HCT116 (cell line): ENCODE measurements at regions not wholly inside any gene's neighbourhood (a gene's known extent, or its start where the extent isn't known, plus 50 kb on each side); places are given as distances from the start of the nearest gene placed in this dataset.

Experiments
- ATAC-seq: fragments of 200-7000 bp; cut with Tn5 transposase; 2 replicates; pipeline ENCODE4 v1.9.1; 2020; ENCODE audit warnings: mild to moderate bottlenecking, moderate library complexity
- BruUV-seq: library from RNA; stranded (reverse); fragments of 400-500 nt; replicated peaks from 2 replicates; lab custom pipeline; 2021; lab: Mats Ljungman, UMichigan
- CTCF ChIA-PET: fragments of 300-600 bp; sonication (Branson Sonifier 250); formaldehyde crosslinking; loops from one replicate; lab custom pipeline; 2021; ENCODE audit warnings: antibody characterized with exemption; lab: Charles Lee
- POLR2A ChIA-PET: fragments of 300-600, 350-600 bp; sonication (Branson Sonifier 250); formaldehyde crosslinking; loops from one replicate; lab custom pipeline; 2021; ENCODE audit warnings: antibody characterized with exemption; lab: Charles Lee
- RAD21 ChIA-PET, 2 experiments: fragments of 300-600 bp; sonication (Branson Sonifier 250); formaldehyde crosslinking; loops; one replicate each; lab custom pipeline; 2023; ENCODE audit warnings: low total read pairs in 2 of 2; ENCODE audit not compliant: uncharacterized antibody in 2 of 2, unreplicated experiment in 2 of 2, low non-redundant PET in 1 of 2; lab: Charles Lee
- DNase-seq: peaks from one replicate; pipeline ENCODE4 v3.0.0-alpha.2; 2010; ENCODE audit warnings: low read depth, low spot score
- H2AFZ ChIP-seq: fragments of 200-600 bp; shearing (Covaris generic), sonication (generic); 2 replicates; pipeline ENCODE4 v1.6.1; 2017; ENCODE audit warnings: low read depth, mixed run types, mixed read lengths, antibody characterized with exemption, low read length; ENCODE audit not compliant: poor library complexity, severe bottlenecking
- H3K27ac ChIP-seq: 2 replicates; pipeline ENCODE4 v1.5.1; 2012; ENCODE audit warnings: low read depth, low read length
- H3K27me3 ChIP-seq: fragments of 200-600 bp; sonication (generic); 2 replicates; pipeline ENCODE4 v1.6.1; 2016; ENCODE audit warnings: mixed run types, low read length, mixed read lengths; ENCODE audit not compliant: insufficient read depth
- H3K36me3 ChIP-seq, 2 experiments: fragments of 200-500 bp in 1 of 2; fragments of 200-600 bp in 1 of 2; sonication (Bioruptor generic) in 1 of 2; sonication (generic) in 1 of 2; 2 replicates each; pipeline versions ENCODE4 v1.5.1 to v1.6.1; 2014 to 2016; ENCODE audit warnings: low read length in 2 of 2, inconsistent platforms in 1 of 2, mixed read lengths in 1 of 2, mixed run types in 1 of 2; ENCODE audit not compliant: insufficient read depth in 2 of 2, control insufficient read depth in 1 of 2
- H3K4me1 ChIP-seq, 2 experiments: fragments of 200-600 bp in 1 of 2; sonication (generic) in 1 of 2; 2 replicates each; pipeline versions ENCODE4 v1.5.1 to v1.6.1; 2012 to 2017; ENCODE audit warnings: low read length in 2 of 2, inconsistent platforms in 1 of 2, mild to moderate bottlenecking in 1 of 2, mixed read lengths in 1 of 2, mixed run types in 1 of 2, moderate library complexity in 1 of 2; ENCODE audit not compliant: insufficient read depth in 2 of 2, control insufficient read depth in 1 of 2
- H3K4me2 ChIP-seq: fragments of 200-600 bp; sonication (generic); 2 replicates; pipeline ENCODE4 v1.6.1; 2017; ENCODE audit warnings: mixed run types, low read length, mixed read lengths
- H3K4me3 ChIP-seq, 2 experiments: fragments of 200-600 bp in 1 of 2; sonication (generic) in 1 of 2; replicated peaks in 1 of 2; 2 replicates each; pipeline ENCODE4 v1.5.1; 2011 to 2016; ENCODE audit warnings: low read length in 2 of 2, control low read depth in 1 of 2, low read depth in 1 of 2, mild to moderate bottlenecking in 1 of 2, mixed read lengths in 1 of 2, mixed run types in 1 of 2
- H3K79me2 ChIP-seq: fragments of 200-600 bp; sonication (generic); 2 replicates; pipeline ENCODE4 v1.6.1; 2017; ENCODE audit warnings: mild to moderate bottlenecking, mixed run types, low read length, moderate library complexity, mixed read lengths; ENCODE audit not compliant: insufficient read depth
- H3K9ac ChIP-seq: fragments of 200-600 bp; sonication (generic); 2 replicates; pipeline ENCODE4 v1.6.1; 2016; ENCODE audit warnings: low read length, mixed read lengths
- H3K9me2 ChIP-seq: fragments of 200-600 bp; sonication (generic), shearing (Covaris generic); 2 replicates; pipeline ENCODE4 v1.6.1; 2017; ENCODE audit warnings: mixed run types, mild to moderate bottlenecking, moderate library complexity; ENCODE audit not compliant: insufficient read depth
- H3K9me3 ChIP-seq, 2 experiments: fragments of 200-500 bp in 1 of 2; fragments of 200-600 bp in 1 of 2; sonication (Bioruptor generic) in 1 of 2; sonication (generic) in 1 of 2; 2 replicates each; pipeline ENCODE4 v1.6.1; 2014 to 2017; ENCODE audit warnings: low read length in 2 of 2, mixed read lengths in 2 of 2, inconsistent platforms in 1 of 2, low read depth in 1 of 2, mild to moderate bottlenecking in 1 of 2, mixed run types in 1 of 2, moderate library complexity in 1 of 2; ENCODE audit not compliant: control insufficient read depth in 1 of 2, insufficient read depth in 1 of 2
- H4K20me1 ChIP-seq: fragments of 200-600 bp; sonication (generic), shearing (Covaris generic); 2 replicates; pipeline ENCODE4 v1.6.1; 2017; ENCODE audit warnings: mixed run types, mild to moderate bottlenecking, moderate library complexity; ENCODE audit not compliant: insufficient read depth
- CBX3 ChIP-seq: IDR thresholded peaks from 2 replicates; pipeline ENCODE4 v1.6.1; 2012; ENCODE audit warnings: low read depth
- CEBPB ChIP-seq: IDR thresholded peaks from 2 replicates; pipeline ENCODE4 v1.6.1; 2012; ENCODE audit warnings: low read depth
- CTCF ChIP-seq, 3 experiments: fragments of 200-600 bp in 1 of 3; sonication (generic) in 1 of 3; IDR thresholded peaks in 2 of 3; conservative IDR thresholded peaks in 1 of 3; 2 replicates each; pipeline ENCODE4 v1.5.1; 2012 to 2017; ENCODE audit warnings: low read depth in 2 of 3, low read length in 2 of 3, antibody characterized with exemption in 1 of 3, borderline replicate concordance in 1 of 3, control low read depth in 1 of 3, mild to moderate bottlenecking in 1 of 3, mixed read lengths in 1 of 3, mixed run types in 1 of 3, moderate library complexity in 1 of 3; ENCODE audit not compliant: insufficient read depth in 1 of 3
- EGR1 ChIP-seq: IDR thresholded peaks from 2 replicates; pipeline ENCODE4 v1.6.1; 2012; ENCODE audit warnings: low read depth
- FOSL1 ChIP-seq: IDR thresholded peaks from 2 replicates; pipeline ENCODE4 v1.6.1; 2012; ENCODE audit warnings: low read depth
- JUND ChIP-seq: IDR thresholded peaks from 2 replicates; pipeline ENCODE4 v1.6.1; 2012
- POLR2A ChIP-seq: IDR thresholded peaks from 2 replicates; pipeline ENCODE4 v1.7.0; 2011; ENCODE audit warnings: borderline replicate concordance; ENCODE audit not compliant: insufficient read depth, insufficient read length; ENCODE audit errors: extremely low read depth
- RAD21 ChIP-seq: IDR thresholded peaks from 2 replicates; pipeline ENCODE4 v1.6.1; 2012; ENCODE audit warnings: low read depth, mild to moderate bottlenecking
- SIN3A ChIP-seq: IDR thresholded peaks from 2 replicates; pipeline ENCODE4 v1.6.1; 2012; ENCODE audit warnings: low read depth
- SP1 ChIP-seq: IDR thresholded peaks from 2 replicates; pipeline ENCODE4 v1.6.1; 2012; ENCODE audit warnings: low read depth
- SRF ChIP-seq: IDR thresholded peaks from 2 replicates; pipeline ENCODE4 v1.6.1; 2012; ENCODE audit warnings: low read depth
- YY1 ChIP-seq: IDR thresholded peaks from 2 replicates; pipeline ENCODE4 v1.6.1; 2011; ENCODE audit warnings: low read length, low read depth, moderate library complexity, mild to moderate bottlenecking; ENCODE audit not compliant: insufficient replicate concordance; ENCODE audit errors: extremely low read depth
- ZBTB33 ChIP-seq: IDR thresholded peaks from 2 replicates; pipeline ENCODE4 v1.6.1; 2011; ENCODE audit warnings: mild to moderate bottlenecking, low read length, moderate library complexity; ENCODE audit not compliant: insufficient replicate concordance; ENCODE audit errors: extremely low read depth
- ZNF274 ChIP-seq: fragments of 200-500 bp; sonication (Bioruptor generic); IDR thresholded peaks from 2 replicates; pipeline ENCODE4 v1.6.1; 2014; ENCODE audit warnings: mild to moderate bottlenecking, low read depth, low read length, inconsistent platforms
- intact Hi-C: fragments of 100-400 bp; cut with micrococcal nuclease; formaldehyde crosslinking; loops from 2 replicates; pipeline ENCODE4 v1.10.0; 2022

DNA sequence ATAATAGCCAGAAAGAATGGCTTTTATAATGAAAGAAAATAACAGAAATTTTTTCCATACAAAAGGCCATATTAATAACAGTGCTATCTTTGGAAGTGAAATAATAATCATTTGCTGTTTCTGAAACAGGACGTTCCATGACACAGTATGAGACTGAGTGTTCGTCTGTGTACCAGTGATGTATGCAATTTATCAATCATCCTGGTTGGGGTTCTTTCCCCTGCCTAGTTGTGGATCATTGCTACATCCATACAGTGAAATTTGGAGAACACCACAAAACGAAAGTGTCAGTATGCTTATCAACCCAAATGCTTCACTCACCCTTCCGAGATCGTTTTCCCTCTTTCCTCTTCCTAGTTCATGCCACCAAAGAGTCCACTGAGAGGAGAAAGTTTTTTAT is 151.4 kb upstream of the PRDM1 start:
- Histone ChIP-seq H3K27me3 (no peaks in the 10 kb centered on the region), H4K20me1 (no peaks in the 10 kb centered on the region), H3K36me3 (no peaks in the 10 kb centered on the region), H3K79me2 (no peaks in the 10 kb centered on the region), H3K9me2 (no peaks in the 10 kb centered on the region), H3K9ac (no peak overlapping the region), H3K4me3 (no peak overlapping the region), H3K9me3 (no peaks in the 10 kb centered on the region), H3K27ac (no peak overlapping the region), H2AFZ (no peak overlapping the region), H3K4me2 (no peak overlapping the region), H3K4me1 (no peaks in the 10 kb centered on the region)
- ATAC-seq = no peak
- intact Hi-C loops = no loop called here
- RAD21 ChIA-PET = no interaction called here
- POLR2A ChIA-PET = no interaction called here
- no TSS peak for BruUV-seq
- no peak for TF ChIP-seq ZBTB33
- no peak for TF ChIP-seq CBX3
- no peak for TF ChIP-seq YY1
- TF ChIP-seq SIN3A = no peak
- TF ChIP-seq SP1 = no peak
- no peak for TF ChIP-seq JUND
- no peak for TF ChIP-seq RAD21
- no peak for TF ChIP-seq FOSL1
- TF ChIP-seq SRF = no peak
- no peak for TF ChIP-seq EGR1
- no peak for TF ChIP-seq POLR2A
- no peak for TF ChIP-seq ZNF274
- TF ChIP-seq CTCF (IDR thresholded peaks at IDR 0.05 in 2 of 3, conservative IDR thresholded peaks at IDR 0.05 in 1 of 3; ENCODE audit: borderline replicate concordance in 1 of 3, insufficient read depth in 1 of 3, low read depth in 2 of 3, low read length in 2 of 3) = no peak
- no peak for TF ChIP-seq CEBPB
- CTCF ChIA-PET = no interaction called here
- DNase-seq = no peak
